GM12878 (cell line): ENCODE measurements at regions not wholly inside any gene's neighbourhood (a gene's known extent, or its start where the extent isn't known, plus 50 kb on each side); places are given as distances from the start of the nearest gene placed in this dataset.

Experiments used
- ATAC-seq: fragments of 200-7000 bp; cut with Tn5 transposase; 3 replicates; pipeline ENCODE4 v1.9.1; 2020; ENCODE audit warnings: mild to moderate bottlenecking, moderate library complexity
- BruUV-seq: library from RNA; stranded (reverse); fragments of 400-500 nt; replicated peaks from 2 replicates; lab custom pipeline; 2021; lab: Mats Ljungman, UMichigan
- CTCF ChIA-PET: fragments of 300-600 bp; sonication (Branson Sonifier 250); formaldehyde crosslinking; extraction: SDS; loops from one replicate; lab custom pipeline; 2021; ENCODE audit warnings: inconsistent platforms; lab: Yijun Ruan, JAX
- POLR2A ChIA-PET: fragments of 350-600 bp; formaldehyde crosslinking; extraction: SDS; loops from one replicate; lab custom pipeline; 2021; ENCODE audit warnings: inconsistent platforms; lab: Charles Lee
- RAD21 ChIA-PET: fragments of 300-600 bp; sonication (Branson Sonifier 250); formaldehyde crosslinking; loops from one replicate; lab custom pipeline; 2023; ENCODE audit warnings: antibody characterized with exemption; ENCODE audit not compliant: unreplicated experiment; lab: Charles Lee
- SMC1A ChIA-PET: fragments of 300-600 bp; sonication (Branson Sonifier 250); formaldehyde crosslinking; loops from one replicate; lab custom pipeline; 2023; ENCODE audit not compliant: unreplicated experiment, uncharacterized antibody; lab: Charles Lee
- DNase-seq: peaks from one replicate; pipeline ENCODE4 v3.0.0-alpha.2; 2011; ENCODE audit warnings: low read depth, low spot score
- FAIRE-seq: peaks from 3 replicates; lab custom pipeline; 2011; peaks lifted over from hg19 to GRCh38; lab: Jason Lieb, UNC
- H2AFZ ChIP-seq: 2 replicates; pipeline ENCODE4 v1.6.0; 2011; ENCODE audit warnings: low read depth, low read length, control low read depth; ENCODE audit not compliant: control insufficient read depth
- H3K27ac ChIP-seq: 2 replicates; pipeline ENCODE4 v1.5.1; 2011; ENCODE audit warnings: control low read depth; ENCODE audit not compliant: control insufficient read depth, insufficient read depth
- H3K27me3 ChIP-seq, 2 experiments: replicated peaks in 1 of 2; 2 replicates each; pipeline versions ENCODE4 v1.6.0 to v1.6.1; 2011; ENCODE audit warnings: low read length in 1 of 2; ENCODE audit not compliant: control insufficient read depth in 2 of 2, insufficient read depth in 2 of 2
- H3K36me3 ChIP-seq, 2 experiments: 2 replicates each; pipeline ENCODE4 v1.5.1; 2011; ENCODE audit warnings: low read length in 1 of 2; ENCODE audit not compliant: control insufficient read depth in 2 of 2, insufficient read depth in 2 of 2
- H3K4me1 ChIP-seq: 2 replicates; pipeline ENCODE4 v1.6.1; 2011; ENCODE audit warnings: mild to moderate bottlenecking, low read length, moderate library complexity, mixed read lengths; ENCODE audit not compliant: control insufficient read depth, insufficient read depth
- H3K4me2 ChIP-seq: 2 replicates; pipeline ENCODE4 v1.6.0; 2011; ENCODE audit warnings: control low read depth; ENCODE audit not compliant: control insufficient read depth, insufficient read depth
- H3K4me3 ChIP-seq: fragments of 200-600 bp; sonication (generic); 2 replicates; pipeline ENCODE4 v1.5.1; 2016
- H3K79me2 ChIP-seq: 2 replicates; pipeline ENCODE4 v1.6.0; 2011; ENCODE audit warnings: low read length; ENCODE audit not compliant: control insufficient read depth, insufficient read depth
- H3K9ac ChIP-seq: 2 replicates; pipeline ENCODE4 v1.8.0; 2011; ENCODE audit warnings: low read length, control low read depth, mixed read lengths; ENCODE audit not compliant: control insufficient read depth, insufficient read depth
- H3K9me3 ChIP-seq: replicated peaks from 3 replicates; pipeline ENCODE4 v1.5.1; 2011; ENCODE audit warnings: mild to moderate bottlenecking, low read length; ENCODE audit not compliant: control insufficient read depth, insufficient read depth
- H4K20me1 ChIP-seq: 2 replicates; pipeline ENCODE4 v1.6.0; 2011; ENCODE audit not compliant: control insufficient read depth, insufficient read depth
- BCLAF1 ChIP-seq: fragments of 450-650 bp; IDR thresholded peaks from 2 replicates; pipeline ENCODE4 v1.6.1; 2017; ENCODE audit warnings: antibody characterized with exemption, mild to moderate bottlenecking, moderate library complexity
- CHD1 ChIP-seq: IDR thresholded peaks from 2 replicates; pipeline ENCODE4 v1.6.1; 2012; ENCODE audit warnings: low read depth, low read length, improper control_type of control experiment
- EED ChIP-seq: sonication (generic); IDR thresholded peaks from 2 replicates; pipeline ENCODE4 v1.6.1; 2016; ENCODE audit warnings: antibody characterized with exemption, low read depth
- HCFC1 ChIP-seq: fragments of 150-350 bp; IDR thresholded peaks from 2 replicates; pipeline ENCODE4 v1.6.1; 2014; ENCODE audit warnings: low read length
- JUNB ChIP-seq: IDR thresholded peaks from 2 replicates; pipeline ENCODE4 v1.6.1; 2016; ENCODE audit warnings: antibody characterized with exemption, mild to moderate bottlenecking
- MTA2 ChIP-seq: fragments of 450-650 bp; IDR thresholded peaks from 2 replicates; pipeline ENCODE4 v1.6.1; 2016; ENCODE audit warnings: low read depth, mild to moderate bottlenecking, moderate library complexity
- PML ChIP-seq: IDR thresholded peaks from 2 replicates; pipeline ENCODE4 v1.6.1; 2012; ENCODE audit warnings: low read length, inconsistent platforms
- RAD21 ChIP-seq: IDR thresholded peaks from 2 replicates; pipeline ENCODE4 v1.6.1; 2011; ENCODE audit warnings: mild to moderate bottlenecking, low read depth, low read length, moderate library complexity; ENCODE audit not compliant: insufficient read depth
- SIX5 ChIP-seq: IDR thresholded peaks from 2 replicates; pipeline ENCODE4 v1.6.1; 2011; ENCODE audit warnings: mild to moderate bottlenecking, low read depth, low read length, moderate library complexity; ENCODE audit not compliant: severe bottlenecking
- SREBF1 ChIP-seq: IDR thresholded peaks from 2 replicates; pipeline ENCODE4 v1.6.1; 2012; ENCODE audit warnings: mild to moderate bottlenecking, low read length
- SUPT20H ChIP-seq: IDR thresholded peaks from 2 replicates; pipeline ENCODE4 v1.6.1; 2011; ENCODE audit warnings: low read depth, mild to moderate bottlenecking, low read length, moderate library complexity, borderline replicate concordance; ENCODE audit not compliant: control insufficient read depth
- TARDBP ChIP-seq: IDR thresholded peaks from 2 replicates; pipeline ENCODE4 v1.6.1; 2016; ENCODE audit warnings: borderline replicate concordance
- ZBTB40 ChIP-seq: fragments of 450-650 bp; IDR thresholded peaks from 2 replicates; pipeline ENCODE4 v1.6.1; 2016; ENCODE audit warnings: mild to moderate bottlenecking, moderate library complexity, borderline replicate concordance
- ZNF274 ChIP-seq: IDR thresholded peaks from one replicate; pipeline ENCODE4 v1.8.0; 2011; ENCODE audit not compliant: insufficient read length, insufficient read depth
- ZNF687 ChIP-seq: fragments of 450-650 bp; IDR thresholded peaks from 2 replicates; pipeline ENCODE4 v1.6.1; 2017; ENCODE audit warnings: mild to moderate bottlenecking, moderate library complexity
- WGBS: methylation state at CpG from one replicate; pipeline ENCODE4 v1.1.6; 2016; ENCODE audit warnings: low lambda C conversion rate; ENCODE audit not compliant: insufficient replicate concordance, insufficient coverage; ENCODE audit errors: missing lambda C conversion rate; 5-methylcytosine and 5-hydroxymethylcytosine counted together
- in situ Hi-C: fragments of 300-500 bp; cut with MboI; formaldehyde crosslinking; loops from 9 replicates; pipeline ENCODE4 v1.14.3; 2018; ENCODE audit warnings: mixed read lengths
- intact Hi-C: fragments of 100-400 bp; cut with micrococcal nuclease; formaldehyde crosslinking; loops from one replicate; pipeline ENCODE4 v1.14.2; 2022; ENCODE audit not compliant: unreplicated experiment

GRCh38 chr10:47145290-47145934, 154.6 kb upstream of the GDF10 start:
- no peaks in the 10 kb centered on the region for H3K4me1 ChIP-seq
- no peaks in the 10 kb centered on the region; a peak in 1 of 4 replicates for H3K27me3 ChIP-seq
- no TSS peak for BruUV-seq
- H3K79me2 ChIP-seq, result no peaks in the 10 kb centered on the region
- 38% methylated on average over 5 of the region's 5 CpGs for WGBS
- intact Hi-C loops (no loop called here), in situ Hi-C loops (no loop called here)
- no peak for ATAC-seq
- no peak overlapping the region for H3K4me3 ChIP-seq
- H3K4me2 ChIP-seq, result no peak overlapping the region
- no peak overlapping the region for H2AFZ ChIP-seq
- CTCF ChIA-PET, result no interaction called here
- FAIRE-seq, result no peak
- no peaks in the 10 kb centered on the region for H4K20me1 ChIP-seq
- POLR2A ChIA-PET, result no interaction called here
- H3K36me3 ChIP-seq, result no peaks in the 10 kb centered on the region
- DNase-seq, result no peak
- RAD21 ChIA-PET, result no interaction called here
- H3K9me3 ChIP-seq, result no peaks in the 10 kb centered on the region
- SMC1A ChIA-PET, result no interaction called here
- H3K9ac ChIP-seq, result no peak overlapping the region
- no peak overlapping the region for H3K27ac ChIP-seq
- TF ChIP-seq SIX5 (no peak), JUNB (no peak), TARDBP (no peak), RAD21 (no peak), ZNF687 (no peak), MTA2 (no peak), SUPT20H (no peak), SREBF1 (no peak), CHD1 (no peak), BCLAF1 (no peak), HCFC1 (no peak), EED (no peak), ZBTB40 (no peak), ZNF274 (no peak), PML (no peak)
